ENCODE measurements at regions not wholly inside any gene's neighbourhood (a gene's known extent, or its start where the extent isn't known, plus 50 kb on each side); places are given as distances from the start of the nearest gene placed in this dataset.

- DNase-seq (ENCODE audit: low read depth, low spot score) = no peak
Measured at GRCh38 chr1:5599541-5599940, 392.7 kb downstream of the NPHP4 start.

GRCh38 chr1:5598824-5599395, 393.3 kb downstream of the NPHP4 start:
- DNase-seq (ENCODE audit: low read depth, low spot score) = no peak

GRCh38 chr1:5597991-5598823, 394.0 kb downstream of the NPHP4 start:
- DNase-seq (ENCODE audit: low read depth, low spot score) = no peak

- no peak for DNase-seq (ENCODE audit: low read depth, low spot score)
Measured at GRCh38 chr1:5597171-5597850, 394.9 kb downstream of the NPHP4 start.

GRCh38 chr1:5596651-5597050, 395.6 kb downstream of the NPHP4 start:
- no peak for DNase-seq (ENCODE audit: low read depth, low spot score)

GRCh38 chr1:5595531-5596170, 396.6 kb downstream of the NPHP4 start:
- no peak for DNase-seq (ENCODE audit: low read depth, low spot score)

GRCh38 chr1:5594056-5594956, 397.9 kb downstream of the NPHP4 start:
- no peak for DNase-seq (ENCODE audit: low read depth, low spot score)

GRCh38 chr1:5590717-5591116, 401.5 kb downstream of the NPHP4 start:
- DNase-seq (ENCODE audit: low read depth, low spot score) = no peak

GRCh38 chr1:5586629-5587028, 405.6 kb downstream of the NPHP4 start:
- DNase-seq (ENCODE audit: low read depth, low spot score) = no peak

GRCh38 chr1:5585256-5585655, 407.0 kb downstream of the NPHP4 start:
- DNase-seq (ENCODE audit: low read depth, low spot score) = no peak

GRCh38 chr1:5580926-5581325, 411.3 kb downstream of the NPHP4 start:
- DNase-seq (ENCODE audit: low read depth, low spot score) = no peak

GRCh38 chr1:5579966-5580365, 412.3 kb downstream of the NPHP4 start:
- no peak for DNase-seq (ENCODE audit: low read depth, low spot score)

GRCh38 chr1:5578690-5579089, 413.5 kb downstream of the NPHP4 start:
- no peak for DNase-seq (ENCODE audit: low read depth, low spot score)

- no peak for DNase-seq (ENCODE audit: low read depth, low spot score)
Measured at GRCh38 chr1:5577255-5578040, 414.8 kb downstream of the NPHP4 start.

GRCh38 chr1:5576673-5577065, 415.6 kb downstream of the NPHP4 start:
- no peak for DNase-seq (ENCODE audit: low read depth, low spot score)

- DNase-seq (ENCODE audit: low read depth, low spot score) = no peak
Measured at GRCh38 chr1:5576011-5576672, 416.1 kb downstream of the NPHP4 start.

- DNase-seq (ENCODE audit: low read depth, low spot score) = no peak
Measured at GRCh38 chr1:5575396-5575940, 416.8 kb downstream of the NPHP4 start.

GRCh38 chr1:5574641-5575040, 417.6 kb downstream of the NPHP4 start:
- DNase-seq (ENCODE audit: low read depth, low spot score) = no peak

- DNase-seq (ENCODE audit: low read depth, low spot score) = no peak
Measured at GRCh38 chr1:5572794-5573193, 419.4 kb downstream of the NPHP4 start.
